ENCODE measurements at regions not wholly inside any gene's neighbourhood (a gene's known extent, or its start where the extent isn't known, plus 50 kb on each side); places are given as distances from the start of the nearest gene placed in this dataset.

DNA sequence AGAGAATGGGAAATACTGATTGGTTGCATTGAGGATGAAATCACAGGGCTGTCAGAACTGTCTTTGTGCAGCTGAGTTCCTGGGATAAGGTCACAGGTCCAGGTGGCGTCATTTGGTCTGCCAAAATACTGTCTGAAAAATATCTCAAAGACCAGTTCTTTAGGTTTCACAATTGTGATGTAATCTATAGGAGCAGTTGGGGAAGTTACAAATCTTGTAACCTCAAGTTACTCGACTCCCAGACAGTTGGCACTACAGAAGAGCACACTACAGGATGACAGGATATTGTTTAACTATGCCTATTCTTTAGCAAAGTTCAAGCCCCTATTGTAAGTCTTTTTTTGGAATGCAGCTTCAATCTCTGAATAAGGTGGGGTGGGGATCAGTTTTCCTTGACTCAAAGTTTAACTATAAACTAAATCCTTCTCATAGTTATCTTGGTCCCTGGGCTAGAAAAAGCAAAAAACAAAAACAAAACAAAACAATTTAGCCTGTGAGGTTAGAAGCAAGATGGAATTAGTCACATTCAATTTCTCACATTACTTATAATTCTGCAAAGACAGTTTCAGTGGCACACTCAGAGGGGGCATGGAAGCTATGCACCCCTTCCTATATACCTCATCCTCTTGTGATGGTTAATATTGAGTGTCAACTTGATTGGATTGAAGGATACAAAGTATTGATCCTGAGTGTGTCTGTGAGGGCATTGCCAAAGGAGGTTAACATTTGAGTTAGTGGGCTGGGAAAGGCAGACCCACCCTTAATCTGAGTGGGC is 276.0 kb downstream of the AUH start:
- no peak for TF ChIP-seq CTCF (IDR thresholded peaks at IDR 0.05)
- TF ChIP-seq POLR2A (IDR thresholded peaks at IDR 0.05) = no peak

All from ovary (tissue), 3 donors.